GM12878 (cell line): ENCODE measurements at regions not wholly inside any gene's neighbourhood (a gene's known extent, or its start where the extent isn't known, plus 50 kb on each side); places are given as distances from the start of the nearest gene placed in this dataset.
A peak's percentile ranks its signal among the peaks of the same experiment; 100 is the strongest.

Source experiments
- ATAC-seq: fragments of 200-7000 bp; cut with Tn5 transposase; 3 replicates; pipeline ENCODE4 v1.9.1; 2020; ENCODE audit warnings: mild to moderate bottlenecking, moderate library complexity
- BruUV-seq: library from RNA; stranded (reverse); fragments of 400-500 nt; replicated peaks from 2 replicates; lab custom pipeline; 2021; lab: Mats Ljungman, UMichigan
- CTCF ChIA-PET: fragments of 300-600 bp; sonication (Branson Sonifier 250); formaldehyde crosslinking; extraction: SDS; loops from one replicate; lab custom pipeline; 2021; ENCODE audit warnings: inconsistent platforms; lab: Yijun Ruan, JAX
- POLR2A ChIA-PET: fragments of 350-600 bp; formaldehyde crosslinking; extraction: SDS; loops from one replicate; lab custom pipeline; 2021; ENCODE audit warnings: inconsistent platforms; lab: Charles Lee
- RAD21 ChIA-PET: fragments of 300-600 bp; sonication (Branson Sonifier 250); formaldehyde crosslinking; loops from one replicate; lab custom pipeline; 2023; ENCODE audit warnings: antibody characterized with exemption; ENCODE audit not compliant: unreplicated experiment; lab: Charles Lee
- SMC1A ChIA-PET: fragments of 300-600 bp; sonication (Branson Sonifier 250); formaldehyde crosslinking; loops from one replicate; lab custom pipeline; 2023; ENCODE audit not compliant: unreplicated experiment, uncharacterized antibody; lab: Charles Lee
- DNase-seq: peaks from one replicate; pipeline ENCODE4 v3.0.0-alpha.2; 2011; ENCODE audit warnings: low read depth, low spot score
- FAIRE-seq: peaks from 3 replicates; lab custom pipeline; 2011; peaks lifted over from hg19 to GRCh38; lab: Jason Lieb, UNC
- H2AFZ ChIP-seq: 2 replicates; pipeline ENCODE4 v1.6.0; 2011; ENCODE audit warnings: low read depth, low read length, control low read depth; ENCODE audit not compliant: control insufficient read depth
- H3K27ac ChIP-seq: 2 replicates; pipeline ENCODE4 v1.5.1; 2011; ENCODE audit warnings: control low read depth; ENCODE audit not compliant: control insufficient read depth, insufficient read depth
- H3K27me3 ChIP-seq, 2 experiments: replicated peaks in 1 of 2; 2 replicates each; pipeline versions ENCODE4 v1.6.0 to v1.6.1; 2011; ENCODE audit warnings: low read length in 1 of 2; ENCODE audit not compliant: control insufficient read depth in 2 of 2, insufficient read depth in 2 of 2
- H3K36me3 ChIP-seq, 2 experiments: 2 replicates each; pipeline ENCODE4 v1.5.1; 2011; ENCODE audit warnings: low read length in 1 of 2; ENCODE audit not compliant: control insufficient read depth in 2 of 2, insufficient read depth in 2 of 2
- H3K4me1 ChIP-seq: 2 replicates; pipeline ENCODE4 v1.6.1; 2011; ENCODE audit warnings: mild to moderate bottlenecking, low read length, moderate library complexity, mixed read lengths; ENCODE audit not compliant: control insufficient read depth, insufficient read depth
- H3K4me2 ChIP-seq: 2 replicates; pipeline ENCODE4 v1.6.0; 2011; ENCODE audit warnings: control low read depth; ENCODE audit not compliant: control insufficient read depth, insufficient read depth
- H3K4me3 ChIP-seq: fragments of 200-600 bp; sonication (generic); 2 replicates; pipeline ENCODE4 v1.5.1; 2016
- H3K79me2 ChIP-seq: 2 replicates; pipeline ENCODE4 v1.6.0; 2011; ENCODE audit warnings: low read length; ENCODE audit not compliant: control insufficient read depth, insufficient read depth
- H3K9ac ChIP-seq: 2 replicates; pipeline ENCODE4 v1.8.0; 2011; ENCODE audit warnings: low read length, control low read depth, mixed read lengths; ENCODE audit not compliant: control insufficient read depth, insufficient read depth
- H3K9me3 ChIP-seq: replicated peaks from 3 replicates; pipeline ENCODE4 v1.5.1; 2011; ENCODE audit warnings: mild to moderate bottlenecking, low read length; ENCODE audit not compliant: control insufficient read depth, insufficient read depth
- H4K20me1 ChIP-seq: 2 replicates; pipeline ENCODE4 v1.6.0; 2011; ENCODE audit not compliant: control insufficient read depth, insufficient read depth
- ATF3 ChIP-seq: IDR thresholded peaks from 2 replicates; pipeline ENCODE4 v1.6.1; 2011; ENCODE audit warnings: low read depth, mild to moderate bottlenecking, low read length, moderate library complexity, borderline replicate concordance; ENCODE audit errors: extremely low read depth
- BCL3 ChIP-seq: IDR thresholded peaks from 2 replicates; pipeline ENCODE4 v1.6.1; 2011; ENCODE audit warnings: borderline replicate concordance, low read depth, mild to moderate bottlenecking, moderate library complexity, low read length; ENCODE audit not compliant: insufficient read depth, poor library complexity, severe bottlenecking
- EED ChIP-seq: sonication (generic); IDR thresholded peaks from 2 replicates; pipeline ENCODE4 v1.6.1; 2016; ENCODE audit warnings: antibody characterized with exemption, low read depth
- MAX ChIP-seq: IDR thresholded peaks from 2 replicates; pipeline ENCODE4 v1.6.1; 2012; ENCODE audit warnings: low read depth, low read length, improper control_type of control experiment
- MEF2A ChIP-seq: IDR thresholded peaks from 2 replicates; pipeline ENCODE4 v1.6.1; 2011; ENCODE audit warnings: low read depth, mild to moderate bottlenecking, low read length, moderate library complexity; ENCODE audit not compliant: insufficient read depth
- MEF2B ChIP-seq: fragments of 450-650 bp; IDR thresholded peaks from 2 replicates; pipeline ENCODE4 v1.6.1; 2018; ENCODE audit warnings: mild to moderate bottlenecking, moderate library complexity; ENCODE audit not compliant: partially characterized antibody, poor library complexity, severe bottlenecking
- MTA2 ChIP-seq: fragments of 450-650 bp; IDR thresholded peaks from 2 replicates; pipeline ENCODE4 v1.6.1; 2016; ENCODE audit warnings: low read depth, mild to moderate bottlenecking, moderate library complexity
- NFIC ChIP-seq: IDR thresholded peaks from 2 replicates; pipeline ENCODE4 v1.6.1; 2012; ENCODE audit warnings: low read depth, mild to moderate bottlenecking, inconsistent platforms, low read length, moderate library complexity
- NFYA ChIP-seq: IDR thresholded peaks from 2 replicates; pipeline ENCODE4 v1.6.1; 2011; ENCODE audit warnings: low read depth, mild to moderate bottlenecking, low read length, improper control_type of control experiment, borderline replicate concordance
- POLR2A ChIP-seq: IDR thresholded peaks from 2 replicates; pipeline ENCODE4 v1.6.1; 2011; ENCODE audit warnings: low read depth, mild to moderate bottlenecking, low read length
- RUNX3 ChIP-seq: IDR thresholded peaks from 2 replicates; pipeline ENCODE4 v1.6.1; 2012; ENCODE audit warnings: low read length, inconsistent platforms
- USF2 ChIP-seq: IDR thresholded peaks from 2 replicates; pipeline ENCODE4 v1.6.1; 2011; ENCODE audit warnings: low read depth, low read length, improper control_type of control experiment, borderline replicate concordance
- ZBTB40 ChIP-seq: fragments of 450-650 bp; IDR thresholded peaks from 2 replicates; pipeline ENCODE4 v1.6.1; 2016; ENCODE audit warnings: mild to moderate bottlenecking, moderate library complexity, borderline replicate concordance
- WGBS: methylation state at CpG from one replicate; pipeline ENCODE4 v1.1.6; 2016; ENCODE audit warnings: low lambda C conversion rate; ENCODE audit not compliant: insufficient replicate concordance, insufficient coverage; ENCODE audit errors: missing lambda C conversion rate; 5-methylcytosine and 5-hydroxymethylcytosine counted together
- in situ Hi-C: fragments of 300-500 bp; cut with MboI; formaldehyde crosslinking; loops from 9 replicates; pipeline ENCODE4 v1.14.3; 2018; ENCODE audit warnings: mixed read lengths
- intact Hi-C: fragments of 100-400 bp; cut with micrococcal nuclease; formaldehyde crosslinking; loops from one replicate; pipeline ENCODE4 v1.14.2; 2022; ENCODE audit not compliant: unreplicated experiment

- ChIA-PET CTCF (interaction anchor here (1.6 kb wide), 1 partner anchor 125 kb away, joined by 5 read pairs; no protein-coding TSS in a partner anchor), RAD21 (interaction anchor here (0.8 to 1.9 kb wide), 4 partner anchors 12 to 22 kb away, joined by 3 to 5 read pairs (median 4); no protein-coding TSS in a partner anchor), SMC1A (interaction anchor here (1.0 to 1.8 kb wide), 4 partner anchors 10 to 415 kb away, joined by 3 to 7 read pairs (median 6); no protein-coding TSS in a partner anchor), POLR2A (interaction anchor here (0.5 kb wide), 1 partner anchor 45 kb away, joined by 3 read pairs; no protein-coding TSS in a partner anchor)
- Histone ChIP-seq H3K4me2 (peak overlapping the region; percentile 19; the same call in 1 of the 2 replicates), H3K27me3 (no peaks in the 10 kb centered on the region), H3K27ac (peak overlapping the region; percentile 54), H3K36me3 (peaks cover 0 to 2% of the 10 kb centered on the region in 2 experiments; a peak in 1 of 4 replicates), H4K20me1 (no peaks in the 10 kb centered on the region), H3K4me1 (peaks cover 13% of the 10 kb centered on the region; the same call in 1 of the 2 replicates), H3K9me3 (peaks cover 27% of the 10 kb centered on the region), H3K9ac (no peak overlapping the region), H2AFZ (no peak overlapping the region), H3K4me3 (no peak overlapping the region), H3K79me2 (no peaks in the 10 kb centered on the region)
- in situ Hi-C loops (no loop called here), intact Hi-C loops (no loop called here)
- TF ChIP-seq MAX (no peak), POLR2A (no peak), USF2 (no peak), MTA2 (no peak), ZBTB40 (no peak), NFYA (no peak), NFIC (peak; percentile 47), MEF2B (peak; percentile 16), RUNX3 (peak; percentile 82), EED (no peak), MEF2A (0 out of 2 replicates have a peak, but pooled peaks have one; percentile 72), ATF3 (no peak), BCL3 (no peak)
- no peak for DNase-seq
- BruUV-seq = no TSS peak
- peak; percentile 29; the same call in 2 of the 3 replicates for ATAC-seq
- 58% methylated on average over 6 of the region's 6 CpGs for whole genome bisulfite sequencing
- FAIRE-seq = no peak
Measured at GRCh38 chr6:11847515-11848345, 69.1 kb upstream of the ADTRP start.
